GM23338 (cell line): ENCODE measurements at regions not wholly inside any gene's neighbourhood (a gene's known extent, or its start where the extent isn't known, plus 50 kb on each side); places are given as distances from the start of the nearest gene placed in this dataset.

Source experiments
- ATAC-seq: fragments of 200-7000 bp; cut with Tn5 transposase; 3 replicates; pipeline ENCODE4 v1.9.1; 2020
- DNase-seq: peaks from one replicate; pipeline ENCODE4 v3.0.0-alpha.2; 2015; ENCODE audit warnings: low spot score
- H2AFZ ChIP-seq: fragments of 200-600 bp; sonication (generic); 2 replicates; pipeline ENCODE4 v1.8.0; 2016; ENCODE audit warnings: antibody characterized with exemption, mild to moderate bottlenecking, moderate library complexity
- H3F3A ChIP-seq: fragments of 200-600 bp; sonication (generic); replicated peaks from 2 replicates; pipeline ENCODE4 v1.8.0; 2017; ENCODE audit warnings: antibody characterized with exemption, mixed run types, low read depth
- H3K27ac ChIP-seq: fragments of 200-600 bp; sonication (generic); 2 replicates; pipeline ENCODE4 v1.6.1; 2016; ENCODE audit warnings: low read depth
- H3K27me3 ChIP-seq: fragments of 200-600 bp; sonication (generic); 2 replicates; pipeline ENCODE4 v1.8.0; 2016; ENCODE audit warnings: mild to moderate bottlenecking, mixed run types, moderate library complexity; ENCODE audit not compliant: insufficient read depth
- H3K36me3 ChIP-seq: fragments of 200-600 bp; sonication (generic); 2 replicates; pipeline ENCODE4 v1.8.0; 2016; ENCODE audit warnings: mild to moderate bottlenecking; ENCODE audit not compliant: insufficient read depth
- H3K4me1 ChIP-seq: fragments of 200-600 bp; sonication (generic); 2 replicates; pipeline ENCODE4 v1.8.0; 2016; ENCODE audit warnings: mild to moderate bottlenecking, moderate library complexity; ENCODE audit not compliant: insufficient read depth
- H3K4me2 ChIP-seq: fragments of 200-600 bp; sonication (generic); 2 replicates; pipeline ENCODE4 v1.7.1; 2017; ENCODE audit warnings: mixed run types
- H3K4me3 ChIP-seq: fragments of 200-600 bp; sonication (generic); 2 replicates; pipeline ENCODE4 v1.6.1; 2016; ENCODE audit warnings: mixed run types
- H3K79me2 ChIP-seq: fragments of 200-600 bp; sonication (generic); replicated peaks from 2 replicates; pipeline ENCODE4 v1.8.0; 2017; ENCODE audit warnings: mild to moderate bottlenecking; ENCODE audit not compliant: insufficient read depth
- H3K9me2 ChIP-seq: fragments of 200-600 bp; sonication (generic); 2 replicates; pipeline ENCODE4 v1.8.0; 2017; ENCODE audit not compliant: insufficient read depth
- H4K20me1 ChIP-seq: fragments of 200-600 bp; sonication (generic); replicated peaks from 2 replicates; pipeline ENCODE4 v1.8.0; 2017; ENCODE audit warnings: mild to moderate bottlenecking; ENCODE audit not compliant: insufficient read depth
- H3K27ac Mint-ChIP-seq: 2 replicates; pipeline ENCODE4 v1.8.0; 2020; ENCODE audit warnings: inconsistent platforms, mild to moderate bottlenecking, moderate library complexity, mixed read lengths
- H3K27me3 Mint-ChIP-seq: 3 replicates; pipeline ENCODE4 v1.8.0; 2022; ENCODE audit warnings: low read depth, mild to moderate bottlenecking, moderate library complexity, mixed read lengths, inconsistent platforms; ENCODE audit not compliant: insufficient read depth, poor library complexity
- H3K36me3 Mint-ChIP-seq: 3 replicates; pipeline ENCODE4 v1.8.0; 2021; ENCODE audit warnings: low read depth, mild to moderate bottlenecking, inconsistent platforms, moderate library complexity, mixed read lengths
- H3K4me1 Mint-ChIP-seq: 3 replicates; pipeline ENCODE4 v1.8.0; 2020; ENCODE audit warnings: mild to moderate bottlenecking, inconsistent platforms, mixed read lengths
- H3K4me3 Mint-ChIP-seq: 3 replicates; pipeline ENCODE4 v1.8.0; 2021; ENCODE audit warnings: moderate library complexity, mild to moderate bottlenecking, inconsistent platforms, mixed read lengths
- H3K9me3 Mint-ChIP-seq: 3 replicates; pipeline ENCODE4 v1.8.0; 2020; ENCODE audit warnings: moderate library complexity, mild to moderate bottlenecking, inconsistent platforms, mixed read lengths
- CREB1 ChIP-seq: fragments of 250-450 bp; sonication (Bioruptor Pico); IDR thresholded peaks from 2 replicates; pipeline ENCODE4 v1.5.0; 2020; ENCODE audit warnings: low read depth, mild to moderate bottlenecking, moderate library complexity
- CTCF ChIP-seq, 2 experiments: fragments of 200-600 bp in 1 of 2; sonication (generic) in 1 of 2; conservative IDR thresholded peaks; 2 replicates each; pipeline versions ENCODE4 v1.5.1 to v1.6.1; 2016 to 2017; ENCODE audit warnings: antibody characterized with exemption in 2 of 2, low read depth in 2 of 2, mild to moderate bottlenecking in 2 of 2, moderate library complexity in 1 of 2
- ETS1 ChIP-seq: IDR thresholded peaks from 2 replicates; pipeline ENCODE4 v1.6.1; 2016; ENCODE audit warnings: antibody characterized with exemption
- EZH2 ChIP-seq: fragments of 200-600 bp; sonication (generic); IDR thresholded peaks from one replicate; pipeline ENCODE4 v1.8.0; 2017; ENCODE audit warnings: antibody characterized with exemption, mild to moderate bottlenecking, low read depth; ENCODE audit not compliant: unreplicated experiment
- NANOG ChIP-seq: IDR thresholded peaks from 2 replicates; pipeline ENCODE4 v1.6.1; 2016; ENCODE audit warnings: antibody characterized with exemption, borderline replicate concordance
- POLR2AphosphoS5 ChIP-seq: IDR thresholded peaks from 2 replicates; pipeline ENCODE4 v1.6.1; 2016; ENCODE audit warnings: antibody characterized with exemption, low read depth
- REST ChIP-seq: IDR thresholded peaks from one replicate; pipeline ENCODE4 v1.6.1; 2018; ENCODE audit warnings: antibody characterized with exemption; ENCODE audit not compliant: unreplicated experiment
- ZNF114 ChIP-seq: fragments of 250-450 bp; sonication (Bioruptor Pico); IDR thresholded peaks from 2 replicates; pipeline ENCODE4 v1.5.0; 2020; ENCODE audit warnings: mild to moderate bottlenecking, moderate library complexity
- ZNF331 ChIP-seq: fragments of 250-450 bp; sonication (Bioruptor Pico); IDR thresholded peaks from 2 replicates; pipeline ENCODE4 v1.5.0; 2020; ENCODE audit warnings: low read depth, mild to moderate bottlenecking, moderate library complexity
- ZNF462 ChIP-seq: fragments of 250-450 bp; sonication (Bioruptor Pico); IDR thresholded peaks from 2 replicates; pipeline ENCODE4 v1.5.0; 2020; ENCODE audit warnings: mild to moderate bottlenecking, moderate library complexity

GRCh38 chr7:136501151-136501550 is 367.3 kb upstream of the CHRM2 start (continued):
- no peak for TF ChIP-seq ZNF462 (CRISPR knock-in tag)
- no peak for TF ChIP-seq CTCF (conservative IDR thresholded peaks at IDR 0.05; ENCODE audit: low read depth in 2 of 2)
- no peak for TF ChIP-seq ETS1

- Mint-ChIP-seq H3K9me3 (no peaks in the 10 kb centered on the region), H3K27ac (no peak overlapping the region), H3K27me3 (no peaks in the 10 kb centered on the region), H3K36me3 (no peaks in the 10 kb centered on the region), H3K4me1 (peaks cover 4% of the 10 kb centered on the region; the same call in 2 of the 3 replicates), H3K4me3 (no peak overlapping the region)
- Histone ChIP-seq H4K20me1 (no peaks in the 10 kb centered on the region), H3K4me1 (no peaks in the 10 kb centered on the region), H3K27ac (no peak overlapping the region), H2AFZ (no peak overlapping the region; the same call in 1 of the 2 replicates), H3K27me3 (no peaks in the 10 kb centered on the region), H3F3A (no peaks in the 10 kb centered on the region), H3K79me2 (no peaks in the 10 kb centered on the region), H3K36me3 (no peaks in the 10 kb centered on the region), H3K4me2 (no peak overlapping the region), H3K4me3 (no peak overlapping the region), H3K9me2 (peaks cover 3% of the 10 kb centered on the region; the same call in 1 of the 2 replicates)
- DNase-seq: no peak
- ATAC-seq: no peak
- TF ChIP-seq ZNF331: no peak
- no peak for TF ChIP-seq REST
- TF ChIP-seq EZH2: no peak
- TF ChIP-seq POLR2AphosphoS5: no peak
- no peak for TF ChIP-seq CREB1
- no peak for TF ChIP-seq ZNF114 (CRISPR knock-in tag)
- no peak for TF ChIP-seq NANOG
Observed at GRCh38 chr7:136496551-136496950, 371.9 kb upstream of the CHRM2 start.
